ENCODE measurements at regions not wholly inside any gene's neighbourhood (a gene's known extent, or its start where the extent isn't known, plus 50 kb on each side); places are given as distances from the start of the nearest gene placed in this dataset.

- WGBS, 2 donors (ENCODE audit: low coverage in 1 of 2): 77 to 81% methylated on average over 2 to 6 of the region's 8 CpGs
- Histone ChIP-seq H3K4me3 (no peak overlapping the region), H3K27me3 (peaks cover 41% of the 10 kb centered on the region), H3K27ac (no peak overlapping the region), H3K4me1 (peaks cover 0 to 29% (median 3%) of the 10 kb centered on the region in 3 donors), H3K36me3 (no peaks in the 10 kb centered on the region), H3K9me3 (no peaks in the 10 kb centered on the region)
- no peak for ATAC-seq
- no peak for TF ChIP-seq CTCF (IDR thresholded peaks at IDR 0.05)
- no peak for TF ChIP-seq POLR2A (IDR thresholded peaks at IDR 0.05)
Measured at GRCh38 chr19:30673336-30673735, 301.2 kb downstream of the ZNF536 start.

DNA sequence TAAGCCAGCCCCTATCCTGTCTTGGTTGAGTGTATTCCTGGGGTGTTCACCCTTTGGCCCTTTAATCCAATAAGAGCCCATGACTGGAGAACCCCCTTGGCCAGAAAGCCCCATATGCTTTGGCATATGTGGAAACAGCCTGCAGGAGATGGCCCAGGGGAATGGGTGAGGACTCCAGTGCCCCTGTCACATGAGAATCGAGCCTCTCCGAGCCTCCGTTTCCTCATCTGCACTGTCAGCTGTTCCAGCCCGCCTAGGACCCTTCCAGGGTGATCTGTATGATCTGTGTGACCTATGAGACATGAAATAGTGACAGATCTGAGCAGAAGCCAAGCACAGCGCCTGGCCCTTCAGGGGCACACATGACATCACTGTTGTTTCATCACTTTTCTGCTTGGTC is 300.7 kb downstream of the ZNF536 start:
- Histone ChIP-seq H3K27me3 (peaks cover 40% of the 10 kb centered on the region), H3K4me3 (no peak overlapping the region), H3K27ac (no peak overlapping the region), H3K4me1 (peaks cover 0 to 29% (median 3%) of the 10 kb centered on the region in 3 donors), H3K36me3 (no peaks in the 10 kb centered on the region), H3K9me3 (no peaks in the 10 kb centered on the region)
- TF ChIP-seq POLR2A (IDR thresholded peaks at IDR 0.05) (no peak), POLR2AphosphoS5 (IDR thresholded peaks at IDR 0.05) (no peak), CTCF (IDR thresholded peaks at IDR 0.05) (no peak), EP300 (IDR thresholded peaks at IDR 0.05) (no peak)
- 77 to 100% methylated on average over 1 to 5 of the region's 5 CpGs for WGBS, 2 donors (ENCODE audit: low coverage in 1 of 2)
- no peak for ATAC-seq

DNA sequence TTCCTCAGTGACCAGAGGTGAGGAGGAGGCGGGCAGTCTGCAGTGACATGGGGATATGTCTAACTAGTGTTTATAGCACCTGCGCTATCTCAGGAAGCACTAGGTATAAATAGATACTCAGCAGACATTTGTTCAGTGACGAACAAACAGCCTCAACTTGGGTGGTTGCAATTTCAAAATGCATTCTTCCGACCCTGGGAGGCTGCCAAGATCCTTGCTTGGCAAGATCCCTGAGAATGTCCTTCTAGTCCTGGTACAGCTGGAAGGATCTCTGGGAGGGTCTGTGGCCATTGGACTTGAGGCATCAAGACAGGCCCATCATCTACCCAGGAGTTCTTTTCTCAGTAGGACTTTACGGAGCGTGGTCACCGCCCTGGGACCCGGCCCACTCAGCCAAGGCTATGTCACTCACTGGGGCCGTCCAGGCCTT is 299.5 kb downstream of the ZNF536 start:
- H3K27me3 ChIP-seq: peaks cover 33% of the 10 kb centered on the region
- no peaks in the 10 kb centered on the region for H3K36me3 ChIP-seq
- H3K4me1 ChIP-seq: peaks cover 0 to 29% (median 3%) of the 10 kb centered on the region in 3 donors
- 28% methylated on average over 4 of the region's 9 CpGs; no CpG with 5 or more reads in 1 of the 2 donors for WGBS, 2 donors (ENCODE audit: low coverage in 1 of 2)
- no peak overlapping the region for H3K27ac ChIP-seq
- no peak overlapping the region for H3K4me3 ChIP-seq
- no peak for ATAC-seq
- no peak for TF ChIP-seq POLR2A (IDR thresholded peaks at IDR 0.05)
- no peak for TF ChIP-seq EP300 (IDR thresholded peaks at IDR 0.05)
- TF ChIP-seq POLR2AphosphoS5 (IDR thresholded peaks at IDR 0.05): peak; percentile 33
- TF ChIP-seq CTCF (IDR thresholded peaks at IDR 0.05): no peak
- H3K9me3 ChIP-seq: no peaks in the 10 kb centered on the region

- ATAC-seq: no peak
- no peak overlapping the region for H3K4me3 ChIP-seq
- H3K9me3 ChIP-seq: no peaks in the 10 kb centered on the region
- H3K27ac ChIP-seq: no peak overlapping the region
- no peaks in the 10 kb centered on the region for H3K36me3 ChIP-seq
- H3K27me3 ChIP-seq: peaks cover 35% of the 10 kb centered on the region
- 89% methylated on average over 3 of the region's 3 CpGs; no CpG with 5 or more reads in 1 of the 2 donors for WGBS, 2 donors (ENCODE audit: low coverage in 1 of 2)
- TF ChIP-seq POLR2AphosphoS5 (IDR thresholded peaks at IDR 0.05) (no peak), EP300 (IDR thresholded peaks at IDR 0.05) (no peak), POLR2A (IDR thresholded peaks at IDR 0.05) (no peak), CTCF (IDR thresholded peaks at IDR 0.05) (no peak)
- peaks cover 0 to 32% (median 3%) of the 10 kb centered on the region in 3 donors for H3K4me1 ChIP-seq
Measured at GRCh38 chr19:30671367-30671619, 299.1 kb downstream of the ZNF536 start.

DNA sequence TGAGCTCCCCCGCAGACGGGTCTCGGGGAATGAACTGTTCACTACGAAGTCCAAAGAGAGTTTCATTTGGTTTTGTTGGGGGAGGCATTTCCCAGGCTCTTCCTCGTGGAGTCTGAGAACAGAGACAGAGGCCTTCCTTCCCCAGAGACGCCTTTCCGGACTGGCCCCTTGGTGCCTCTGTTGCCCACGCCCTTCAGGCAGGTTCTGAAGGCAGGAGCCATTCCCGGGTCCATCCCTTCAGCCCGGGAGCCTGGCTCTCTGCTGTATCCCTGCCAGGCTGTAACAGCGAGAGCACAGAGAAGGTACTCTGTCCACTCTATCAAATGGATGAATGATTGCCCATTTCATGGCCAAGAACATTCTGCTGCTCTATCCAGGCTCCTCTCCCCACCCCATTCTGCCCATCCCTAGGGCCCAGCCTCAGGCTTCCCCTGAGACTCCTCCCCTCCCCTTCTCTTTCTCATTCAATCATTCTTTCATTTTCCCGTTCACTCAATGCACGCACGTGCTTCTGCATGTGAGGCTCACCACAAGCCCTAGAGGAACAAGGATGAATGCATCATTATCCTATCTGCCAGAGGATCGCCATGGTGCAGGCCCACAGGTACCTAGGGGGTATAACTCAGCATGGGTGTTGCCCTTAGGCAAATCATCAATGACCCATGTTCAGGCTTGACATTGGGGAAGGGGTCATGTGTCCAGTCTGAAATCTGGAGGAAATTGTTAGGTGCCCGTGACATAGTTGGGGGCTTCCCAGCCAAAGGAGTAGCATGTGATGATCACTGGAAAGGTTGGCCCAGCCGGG is 298.6 kb downstream of the ZNF536 start:
- ATAC-seq: no peak
- peaks cover 40% of the 10 kb centered on the region for H3K27me3 ChIP-seq
- no peaks in the 10 kb centered on the region for H3K36me3 ChIP-seq
- H3K9me3 ChIP-seq: no peaks in the 10 kb centered on the region
- H3K27ac ChIP-seq: no peak overlapping the region
- no peak for TF ChIP-seq CTCF (IDR thresholded peaks at IDR 0.05)
- TF ChIP-seq EP300 (IDR thresholded peaks at IDR 0.05): no peak
- no peak for TF ChIP-seq POLR2A (IDR thresholded peaks at IDR 0.05)
- TF ChIP-seq POLR2AphosphoS5 (IDR thresholded peaks at IDR 0.05): no peak
- H3K4me3 ChIP-seq: no peak overlapping the region
- WGBS, 2 donors (ENCODE audit: low coverage in 1 of 2): 85 to 100% methylated on average over 5 to 11 of the region's 17 CpGs
- H3K4me1 ChIP-seq: peaks cover 0 to 37% (median 3%) of the 10 kb centered on the region in 3 donors

All from gastroesophageal sphincter (tissue), 4 donors.